GM19467 (cell line): ENCODE measurements at regions not wholly inside any gene's neighbourhood (a gene's known extent, or its start where the extent isn't known, plus 50 kb on each side); places are given as distances from the start of the nearest gene placed in this dataset.
A peak's percentile ranks its signal among the peaks of the same experiment; 100 is the strongest.

Experiments
- ATAC-seq: cut with Tn5 transposase; IDR thresholded peaks from one replicate; pipeline ENCODE4 v1.9.1; 2021; ENCODE audit warnings: mild to moderate bottlenecking, moderate library complexity; ENCODE audit not compliant: unreplicated experiment

DNA sequence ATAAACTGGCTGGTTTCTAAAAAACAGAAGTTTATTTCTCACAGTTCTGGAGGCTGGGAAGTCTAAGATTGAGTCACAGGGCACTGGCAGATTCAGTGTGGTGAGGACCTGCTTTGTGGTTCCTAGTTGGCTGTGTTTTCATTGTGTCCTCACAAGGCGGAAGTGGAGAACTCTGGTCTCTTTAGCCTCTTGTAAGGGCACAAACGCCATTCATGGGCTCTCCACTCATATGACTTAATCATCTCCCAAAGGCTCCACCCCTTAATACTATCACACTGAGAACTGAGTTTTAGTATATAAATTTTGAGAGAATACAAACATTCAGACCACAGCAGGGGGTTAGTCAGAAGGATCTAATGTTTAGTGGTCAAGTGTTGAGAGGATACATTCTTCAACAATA lies 208.2 kb downstream of the SEC61B start:
- ATAC-seq, result no peak

DNA sequence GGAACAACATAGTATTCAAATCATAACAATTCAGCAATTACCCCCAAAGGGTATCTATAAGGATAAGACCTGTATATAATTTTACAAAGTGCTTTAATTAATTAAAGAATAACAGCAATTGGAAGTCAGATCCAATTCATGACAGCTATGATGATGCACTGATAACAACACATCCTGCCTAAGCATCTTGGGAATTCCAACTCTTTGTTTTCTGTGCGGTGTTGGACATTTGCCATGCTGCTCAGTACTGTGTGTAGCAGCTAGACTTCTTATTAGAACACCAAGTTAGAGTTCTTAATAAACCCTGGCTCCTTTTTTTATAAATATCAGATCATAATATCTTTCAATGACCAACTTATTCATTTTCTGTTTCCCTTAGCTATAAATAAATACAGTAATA lies 209.0 kb downstream of the SEC61B start:
- ATAC-seq, result no peak

DNA sequence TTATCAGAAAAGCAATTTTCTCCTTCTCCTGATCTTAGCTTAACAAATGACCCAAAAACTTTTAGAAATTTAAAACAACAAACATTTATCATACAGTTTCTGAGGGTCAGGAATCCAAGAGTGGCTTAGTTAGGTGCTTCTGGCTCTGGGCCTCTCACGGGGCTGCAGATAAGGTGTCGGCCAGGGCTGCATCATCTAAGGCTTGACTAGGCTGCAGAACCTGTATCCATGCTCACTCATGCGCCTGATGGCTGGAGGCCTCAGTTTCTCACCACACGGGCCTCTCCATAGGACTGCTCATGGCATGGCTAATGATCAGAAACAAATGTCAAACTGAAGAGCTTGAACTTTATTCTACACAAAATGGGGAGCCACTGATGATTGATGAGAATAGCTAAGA lies 210.0 kb downstream of the SEC61B start:
- no peak for ATAC-seq

DNA sequence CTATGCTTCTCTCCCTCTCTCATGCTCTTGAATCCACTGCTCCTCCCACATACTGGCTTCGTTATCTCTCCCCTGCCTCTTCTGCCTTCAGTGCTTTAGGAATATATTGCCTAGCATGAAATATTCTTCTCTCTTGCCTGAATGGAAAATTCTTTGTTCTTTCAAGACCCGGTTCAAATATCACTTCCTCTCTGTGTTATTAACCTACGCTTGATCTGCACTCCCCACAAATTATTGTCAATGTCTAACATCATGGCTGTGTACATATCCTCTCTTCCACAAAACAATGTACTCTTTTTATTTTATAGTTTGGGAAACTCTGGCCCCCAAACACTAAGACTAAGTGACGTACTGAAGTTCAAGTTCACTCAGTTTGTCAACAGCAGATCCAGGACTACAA lies 211.0 kb downstream of the SEC61B start:
- ATAC-seq, result no peak

DNA sequence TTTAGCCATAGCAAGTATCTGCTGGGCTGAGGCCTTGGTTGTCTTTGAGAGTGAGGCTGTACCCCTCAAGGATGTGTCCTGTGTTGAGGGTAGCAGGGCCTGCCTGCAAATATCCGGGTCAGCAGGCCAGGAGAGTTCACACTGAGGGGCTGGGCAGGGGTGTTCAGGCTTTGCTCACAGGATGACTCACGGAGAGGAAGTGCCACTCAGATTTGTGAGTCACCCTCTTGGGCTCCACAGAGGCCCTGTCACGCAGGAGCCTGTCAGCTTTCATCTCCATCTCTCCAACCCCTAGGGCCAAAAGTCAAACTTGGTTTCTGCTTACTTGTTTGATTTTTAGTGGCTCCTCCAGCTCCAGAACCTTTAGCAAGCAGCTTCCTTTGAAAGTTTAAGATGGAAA lies 211.5 kb downstream of the SEC61B start:
- ATAC-seq, result peak; percentile 96

DNA sequence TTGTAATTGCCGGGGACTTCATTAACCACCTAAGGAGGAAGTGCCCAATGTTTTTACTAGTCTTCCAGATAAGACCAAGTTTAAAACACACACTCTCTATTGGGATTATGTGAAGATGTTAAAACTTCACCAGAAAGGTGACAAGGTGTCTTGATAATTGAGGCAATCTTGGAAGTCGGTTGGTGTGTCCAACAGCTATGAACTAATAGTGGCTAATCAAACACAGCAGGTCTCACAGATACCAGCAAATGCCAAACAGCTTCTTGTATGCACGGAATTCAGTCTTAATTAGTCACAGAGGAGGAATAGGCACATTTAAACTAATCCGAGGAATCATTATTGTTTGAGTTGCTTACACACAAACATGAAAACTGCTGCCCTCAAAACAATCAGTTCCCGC lies 214.5 kb downstream of the SEC61B start:
- ATAC-seq, result no peak

DNA sequence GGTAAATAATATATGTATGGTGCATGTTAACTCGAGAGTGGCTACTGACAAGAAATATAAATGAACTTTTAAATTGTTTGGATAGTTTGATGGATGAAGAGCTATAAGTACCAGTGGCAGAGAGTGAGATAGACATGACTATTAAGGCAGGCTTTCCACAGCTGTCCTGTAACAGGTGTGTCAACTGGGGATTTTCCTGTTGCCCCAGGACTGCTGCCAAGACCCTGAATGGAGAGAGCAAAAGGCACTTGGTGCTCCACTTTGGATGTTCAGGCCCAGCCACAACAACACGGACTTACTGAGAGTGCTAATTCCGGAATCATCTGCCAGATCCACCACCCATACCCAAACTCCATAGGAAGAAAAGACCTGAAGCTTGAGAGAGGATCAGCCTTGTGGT lies 215.1 kb downstream of the SEC61B start:
- ATAC-seq, result no peak

DNA sequence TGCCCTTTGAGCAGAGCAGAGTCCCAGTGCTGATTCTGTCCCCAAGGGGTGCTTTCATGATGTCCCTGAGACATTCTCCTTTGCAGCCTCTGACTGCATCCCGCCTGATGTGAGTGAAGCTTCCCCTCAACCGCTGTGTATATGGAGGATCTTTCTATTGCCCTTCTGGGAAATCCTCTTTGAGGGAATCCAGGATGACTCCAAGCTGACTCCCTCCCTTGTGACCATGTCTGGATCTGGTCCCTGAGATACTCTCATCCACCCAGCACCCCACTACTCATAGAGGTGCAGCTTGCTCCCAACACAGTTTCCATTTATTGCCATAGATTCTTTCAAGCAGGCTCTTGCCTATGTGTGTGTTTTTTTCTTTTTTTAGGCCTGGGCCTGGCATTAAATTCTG lies 216.5 kb downstream of the SEC61B start:
- ATAC-seq, result no peak

DNA sequence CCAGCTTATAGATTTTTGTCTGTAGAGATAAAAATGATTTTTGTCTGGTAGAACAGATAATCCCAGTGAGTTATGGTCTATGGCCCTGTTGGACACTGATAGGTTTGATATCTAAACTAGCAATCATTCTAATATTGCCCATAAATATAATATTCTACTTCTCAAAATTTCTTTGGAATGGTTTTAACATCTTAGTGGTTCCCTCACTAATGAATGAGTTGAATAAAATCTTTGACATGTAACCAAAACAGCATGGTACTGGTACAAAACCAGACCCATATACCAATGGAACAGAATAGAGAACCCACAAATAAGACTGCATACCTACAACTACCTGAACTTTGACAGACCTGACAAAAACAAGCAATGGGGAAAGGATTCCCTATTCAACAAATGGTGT lies 219.7 kb downstream of the SEC61B start:
- no peak for ATAC-seq

DNA sequence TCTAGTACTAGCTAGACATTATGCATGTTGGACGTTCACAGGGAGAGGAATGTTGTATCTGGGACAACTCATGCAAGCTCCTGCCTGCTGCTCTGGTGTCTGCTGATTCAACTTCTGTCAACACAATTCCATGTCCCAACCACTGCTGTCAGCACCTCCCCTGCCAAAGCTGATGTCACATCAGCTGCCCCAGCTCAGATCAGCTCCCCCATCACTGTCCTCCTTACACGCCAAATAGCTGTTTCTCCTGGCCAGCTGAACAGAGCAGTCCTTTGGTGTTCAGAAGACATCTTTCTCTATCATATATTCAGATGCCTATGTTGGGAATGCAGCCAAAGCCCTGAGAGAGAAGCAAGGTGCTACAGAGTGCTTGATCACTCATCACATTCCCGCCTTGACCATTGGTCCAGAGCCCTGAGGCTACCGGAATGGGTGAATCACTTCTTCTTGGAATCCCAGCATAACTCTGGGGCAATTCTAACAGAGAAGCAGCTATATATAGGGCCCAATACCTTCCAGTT lies 223.3 kb downstream of the SEC61B start:
- no peak for ATAC-seq

DNA sequence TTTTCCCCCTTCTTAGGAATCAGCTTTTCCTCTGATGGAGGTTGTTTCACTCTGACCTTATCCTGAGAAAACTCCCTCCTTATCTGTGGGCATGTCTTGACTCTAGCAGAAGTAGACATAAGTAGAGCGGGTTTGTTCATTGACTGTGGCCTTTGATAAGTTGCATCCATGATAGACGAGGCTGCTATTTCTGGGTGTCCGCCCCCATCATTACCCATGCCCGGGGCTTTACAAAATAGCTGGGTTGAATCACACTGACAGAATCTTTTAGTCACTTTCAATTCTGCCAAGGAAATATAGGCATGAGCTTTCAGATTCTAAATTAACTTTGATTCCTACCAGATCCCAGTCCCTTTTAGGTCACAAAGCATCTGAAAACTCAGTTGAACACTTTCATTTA lies 223.8 kb downstream of the SEC61B start:
- ATAC-seq, result no peak

DNA sequence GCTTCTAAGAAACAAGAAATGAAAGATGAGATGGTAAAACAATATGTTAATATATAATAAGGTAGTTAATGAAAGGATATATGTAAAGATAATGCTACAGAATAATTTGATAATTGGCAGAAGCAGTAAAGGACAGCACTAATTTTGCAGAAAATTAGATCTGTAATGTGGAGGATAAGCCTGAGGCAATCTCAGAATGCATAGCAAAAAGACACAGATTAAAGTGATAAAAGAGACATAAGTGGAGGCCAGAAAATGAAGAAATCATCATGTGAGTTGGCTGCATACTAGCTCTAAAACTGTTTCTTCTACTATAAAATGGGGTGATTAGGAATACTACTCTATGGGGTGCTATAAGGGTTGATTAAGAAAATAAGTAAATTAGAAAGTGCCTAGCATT lies 225.9 kb downstream of the SEC61B start:
- no peak for ATAC-seq

DNA sequence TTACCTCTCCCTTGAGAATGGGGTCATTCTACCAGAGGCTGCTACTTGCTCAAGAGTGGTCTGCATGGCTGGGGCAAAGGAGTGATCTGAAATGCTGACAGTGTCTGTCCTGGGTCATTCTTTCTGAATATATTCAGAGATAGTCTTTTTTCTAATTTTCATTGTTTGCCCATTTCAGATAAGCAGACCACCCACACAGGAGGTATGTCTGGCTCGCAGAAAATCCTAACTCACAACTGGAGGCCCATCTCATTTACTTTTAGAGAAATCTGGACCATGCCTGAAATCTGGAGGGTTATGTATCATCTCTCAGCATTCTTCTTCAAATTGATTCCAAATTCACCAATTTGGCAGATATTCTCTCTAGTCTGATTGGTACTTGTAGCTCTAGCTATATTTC lies 227.6 kb downstream of the SEC61B start:
- no peak for ATAC-seq

DNA sequence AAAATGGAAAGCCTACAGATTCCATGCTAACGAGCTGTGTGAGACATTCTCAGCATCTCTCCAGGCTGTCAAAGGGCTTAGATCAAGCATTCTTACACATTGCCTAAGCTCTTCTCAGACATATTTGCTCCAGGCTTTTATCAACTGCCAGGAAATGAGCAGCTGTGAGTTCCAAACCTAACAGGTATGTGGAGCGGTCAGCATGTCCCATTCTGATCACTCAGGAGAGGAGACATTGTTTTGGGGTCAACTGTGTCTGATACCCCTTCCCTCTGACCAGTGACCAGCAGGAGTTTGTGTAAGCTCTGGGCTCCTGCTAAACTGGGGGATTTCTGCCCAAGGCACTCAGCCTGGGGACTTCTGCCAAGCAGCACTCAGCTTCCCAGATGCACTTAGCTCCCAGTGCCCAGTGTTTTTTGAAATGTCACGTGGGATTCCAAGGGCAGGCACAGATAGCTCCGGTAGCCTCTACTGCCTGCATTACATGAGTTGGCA lies 229.1 kb downstream of the SEC61B start:
- no peak for ATAC-seq

DNA sequence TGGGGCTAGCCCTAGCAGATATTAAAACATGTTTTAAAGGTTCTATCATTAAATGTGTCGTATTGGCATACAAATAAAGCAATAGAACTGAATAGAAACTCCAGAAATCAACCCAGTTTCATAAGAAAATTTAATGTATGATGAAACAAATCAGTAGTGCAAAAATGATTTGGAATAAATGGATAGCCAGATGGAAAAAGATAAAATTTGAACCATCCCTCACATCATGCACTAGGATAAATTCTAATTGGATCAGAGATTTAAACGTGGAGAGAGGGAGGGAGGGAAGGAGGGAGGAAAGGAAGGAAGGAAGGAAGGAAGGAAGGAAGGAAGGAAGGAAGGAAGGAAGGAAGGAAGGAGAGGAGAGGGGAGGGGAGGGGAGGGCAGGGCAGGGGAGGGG lies 235.3 kb downstream of the SEC61B start:
- ATAC-seq, result no peak

DNA sequence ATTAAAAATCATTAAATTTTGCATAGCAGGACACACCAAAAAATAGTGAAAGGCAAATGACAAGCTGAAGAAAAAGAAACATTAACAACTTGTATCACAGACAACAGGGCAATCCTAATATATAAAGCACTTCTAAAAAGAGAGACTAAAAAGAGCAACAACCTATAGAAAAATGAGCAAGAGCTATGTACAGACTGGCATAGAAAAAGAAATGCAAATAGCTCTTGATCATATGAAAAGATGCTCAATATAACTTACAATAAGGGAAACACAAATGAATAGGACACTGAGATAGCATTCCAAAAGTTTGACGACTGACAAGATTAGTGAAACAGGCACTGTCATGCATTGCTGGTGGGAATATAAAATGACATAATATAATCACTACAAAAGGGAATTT lies 235.9 kb downstream of the SEC61B start:
- no peak for ATAC-seq

DNA sequence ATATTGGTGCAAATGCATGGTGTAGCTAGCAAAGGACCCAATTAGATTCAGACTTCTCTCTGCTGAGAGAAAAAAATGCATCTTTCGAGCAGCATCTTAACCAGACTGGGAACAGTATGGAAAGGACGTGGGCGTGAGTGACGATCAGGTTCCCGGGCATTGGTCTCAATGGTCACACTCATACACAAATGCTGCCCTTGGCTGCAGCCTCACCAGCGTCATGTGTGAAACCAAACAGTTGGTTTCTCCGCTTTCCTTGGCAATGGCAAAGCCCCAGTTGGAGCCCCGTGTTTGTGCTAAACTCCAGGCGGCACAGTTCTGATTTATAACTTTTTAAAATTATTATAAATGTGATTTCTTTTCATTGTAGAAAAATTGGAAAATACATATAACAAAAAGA lies 237.8 kb downstream of the SEC61B start:
- no peak for ATAC-seq

DNA sequence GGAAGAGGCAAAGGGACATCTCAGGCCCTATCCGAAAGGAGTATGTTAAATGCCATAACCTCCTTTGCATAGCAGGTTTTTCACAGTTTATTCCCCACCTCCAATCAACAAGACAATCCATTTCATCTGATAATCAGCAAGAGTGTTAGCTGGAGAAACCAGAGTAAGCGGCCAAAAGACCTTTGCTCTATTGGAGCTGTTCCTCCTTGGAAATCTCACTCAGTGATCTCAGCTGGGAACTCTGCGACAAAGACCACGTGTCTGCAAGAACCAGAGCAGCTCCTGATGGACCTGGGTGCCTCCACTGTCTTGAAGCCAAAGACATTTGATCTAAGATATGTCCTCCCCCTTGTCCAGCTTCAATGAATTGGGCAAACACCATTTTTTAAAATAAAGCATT lies 241.0 kb downstream of the SEC61B start:
- ATAC-seq, result no peak

DNA sequence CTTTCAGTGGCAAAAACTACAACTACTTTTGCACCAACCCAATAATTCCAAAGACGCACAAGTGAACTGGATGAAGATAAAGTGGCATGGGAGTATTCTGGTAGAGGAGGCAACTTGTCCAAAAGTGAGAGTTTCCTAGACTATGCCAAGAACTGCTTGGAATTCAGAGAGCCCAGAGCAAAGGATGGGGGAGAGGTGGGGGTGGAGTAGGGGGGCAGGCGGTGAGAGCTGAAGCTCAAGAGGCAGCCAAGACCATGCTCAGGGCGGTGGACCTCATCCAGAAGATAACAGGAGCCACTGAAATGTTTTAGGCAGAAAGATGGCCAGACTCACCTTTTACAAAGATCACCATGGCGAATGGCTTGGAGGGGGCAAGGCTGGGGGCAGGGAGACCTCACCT lies 242.5 kb downstream of the SEC61B start:
- no peak for ATAC-seq

DNA sequence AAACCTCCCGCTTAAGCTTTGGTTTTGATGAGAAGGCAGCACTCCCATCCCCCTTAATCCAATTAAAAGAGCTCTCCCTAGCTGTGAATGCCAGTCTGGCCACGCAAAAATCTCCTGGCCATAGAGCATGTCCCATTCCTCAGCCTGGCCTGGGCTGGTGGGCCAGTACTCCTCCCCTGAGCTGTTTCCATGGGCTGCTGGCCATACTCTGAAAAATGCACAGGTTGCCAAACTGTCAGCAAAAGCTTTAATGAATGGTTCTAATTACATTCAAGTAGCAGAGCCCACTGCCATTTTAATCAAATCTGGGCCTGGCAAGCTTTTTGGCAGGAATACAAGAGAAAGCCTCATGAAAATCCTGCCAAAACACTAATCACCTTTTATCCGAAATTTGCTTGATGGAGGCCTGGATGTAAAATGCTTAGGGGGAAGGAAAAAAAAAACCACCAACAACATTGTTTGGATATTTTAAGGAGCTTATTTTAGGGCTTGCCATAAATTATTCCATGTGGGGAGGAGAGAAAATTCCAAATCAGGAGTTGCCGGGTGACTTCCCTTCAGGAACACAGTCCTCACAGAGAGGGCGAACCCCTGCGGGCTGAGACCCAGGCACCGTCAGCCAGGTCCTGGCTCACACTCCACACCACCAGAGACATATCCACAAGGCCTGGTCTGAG lies 243.3 kb downstream of the SEC61B start:
- ATAC-seq, result no peak

DNA sequence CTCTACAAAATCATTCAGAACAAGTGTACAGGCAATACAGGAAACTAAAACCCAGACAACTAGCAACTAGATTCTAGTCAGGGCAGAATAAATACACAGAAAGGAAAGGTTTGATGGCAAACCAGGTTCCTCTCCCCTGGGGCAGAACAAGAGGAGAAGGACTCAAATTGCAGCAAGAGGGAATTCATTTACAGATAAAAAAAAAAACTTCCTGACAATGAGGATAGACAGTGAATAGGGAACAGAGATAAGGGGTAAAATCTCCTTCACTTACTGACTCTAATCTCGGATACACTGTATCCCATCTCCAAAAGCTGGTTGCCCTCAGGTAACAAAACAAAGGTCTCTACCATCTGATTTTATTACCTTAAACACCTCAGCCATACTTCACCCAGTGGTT lies 244.0 kb downstream of the SEC61B start:
- ATAC-seq, result no peak

DNA sequence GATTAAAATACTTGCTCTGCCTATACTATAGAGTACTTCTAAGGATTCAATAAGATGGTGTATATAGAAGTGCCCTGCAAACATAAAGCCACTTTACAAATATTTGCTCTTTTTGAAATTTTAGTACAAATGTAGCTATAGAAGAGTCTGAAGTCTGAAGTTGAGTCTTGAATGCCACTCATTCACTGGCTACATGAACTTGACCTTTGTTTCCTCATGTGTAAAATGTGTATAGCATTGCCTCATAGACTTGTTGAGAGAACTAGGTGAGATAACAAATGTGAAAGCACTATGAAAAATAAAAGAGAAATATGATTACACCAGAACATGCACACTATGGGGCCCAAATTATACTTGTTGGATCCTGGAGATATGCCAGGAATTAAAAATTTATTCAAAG lies 244.7 kb downstream of the SEC61B start:
- no peak for ATAC-seq

DNA sequence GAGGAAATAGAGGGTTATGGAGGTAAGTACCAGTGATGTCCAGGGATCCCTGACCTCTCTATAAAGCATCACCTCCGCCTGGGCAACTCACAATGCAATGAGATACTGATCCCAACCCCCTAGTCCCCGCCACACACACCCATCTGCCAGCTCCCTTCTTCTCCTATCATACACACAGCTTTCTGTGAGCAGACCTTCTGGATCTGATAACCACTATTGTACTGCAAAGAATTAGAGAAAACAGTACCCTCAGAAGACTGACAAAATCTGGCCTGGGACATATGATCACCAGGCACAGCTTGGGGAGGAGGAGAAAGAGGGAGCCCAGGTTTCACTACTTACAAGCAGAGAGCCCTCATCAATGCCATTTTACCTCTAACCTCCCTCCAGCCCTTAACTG lies 249.0 kb downstream of the SEC61B start:
- no peak for ATAC-seq
